B cell (primary cell): ENCODE measurements at regions not wholly inside any gene's neighbourhood (a gene's known extent, or its start where the extent isn't known, plus 50 kb on each side); places are given as distances from the start of the nearest gene placed in this dataset.

Experiments used
- ATAC-seq: fragments of 200-7000 bp; cut with Tn5 transposase; one replicate; pipeline ENCODE4 v1.10.0; 2021; ENCODE audit warnings: low read depth, mild to moderate bottlenecking, moderate number of reproducible peaks, moderate library complexity
- CTCF ChIA-PET: fragments of 350-600 bp; sonication (Branson Sonifier 250); formaldehyde crosslinking; loops from one replicate; lab custom pipeline; 2021; ENCODE audit warnings: antibody characterized with exemption, inconsistent platforms; lab: Charles Lee
- POLR2A ChIA-PET: fragments of 350-600 bp; sonication (Branson Sonifier 250); formaldehyde crosslinking; loops from one replicate; lab custom pipeline; 2021; ENCODE audit warnings: antibody characterized with exemption; lab: Charles Lee
- DNase-seq: peaks from one replicate; pipeline ENCODE4 v3.0.0; 2013
- H2AFZ ChIP-seq: 2 replicates; pipeline ENCODE4 v1.6.1; 2012; ENCODE audit warnings: mild to moderate bottlenecking, low read depth, low read length; ENCODE audit not compliant: insufficient read depth, poor library complexity, severe bottlenecking
- H3K27ac ChIP-seq, 2 donors: 1 replicate in 1 of 2; 2 replicates in 1 of 2; pipeline ENCODE4 v1.5.1; 2012 to 2013; ENCODE audit warnings: low read length in 2 of 2, mild to moderate bottlenecking in 2 of 2, moderate library complexity in 1 of 2
- H3K27me3 ChIP-seq, 4 experiments: fragments of 200-600 bp in 1 of 4; sonication (generic) in 1 of 4; replicated peaks in 1 of 4; 1 replicate in 2 of 4; 2 replicates in 2 of 4; pipeline versions ENCODE4 v1.6.1 to v1.7.0; 2013 to 2016; ENCODE audit warnings: low read length in 3 of 4, mild to moderate bottlenecking in 2 of 4, mixed read lengths in 1 of 4, moderate library complexity in 1 of 4; ENCODE audit not compliant: insufficient read depth in 4 of 4, control insufficient read depth in 3 of 4; ENCODE audit errors: control extremely low read depth in 1 of 4
- H3K36me3 ChIP-seq, 2 experiments: replicated peaks in 1 of 2; 1 replicate in 1 of 2; 2 replicates in 1 of 2; pipeline versions ENCODE4 v1.6.1 to v1.7.1; 2013; ENCODE audit warnings: low read length in 1 of 2; ENCODE audit not compliant: insufficient read depth in 2 of 2, control insufficient read depth in 1 of 2; ENCODE audit errors: control extremely low read depth in 1 of 2, extremely low read depth in 1 of 2
- H3K4me1 ChIP-seq, 2 donors: fragments of 200-600 bp in 1 of 2; sonication (generic) in 1 of 2; 1 replicate in 1 of 2; 2 replicates in 1 of 2; pipeline versions ENCODE4 v1.5.1 to v1.6.1; 2013 to 2017; ENCODE audit warnings: low read length in 2 of 2; ENCODE audit not compliant: control insufficient read depth in 2 of 2, insufficient read depth in 2 of 2
- H3K4me2 ChIP-seq: replicated peaks from 2 replicates; pipeline ENCODE3; 2012; ENCODE audit warnings: mild to moderate bottlenecking, low read depth, low read length; ENCODE audit not compliant: poor library complexity, severe bottlenecking
- H3K4me3 ChIP-seq, 5 experiments: fragments of 200-600 bp in 1 of 5; sonication (generic) in 1 of 5; 1 replicate in 3 of 5; 2 replicates in 2 of 5; pipeline versions ENCODE4 v1.5.1 to v1.7.0; 2011 to 2016; ENCODE audit warnings: low read length in 4 of 5, mild to moderate bottlenecking in 4 of 5, low read depth in 2 of 5, control low read depth in 1 of 5, moderate library complexity in 1 of 5; ENCODE audit not compliant: insufficient read depth in 1 of 5; ENCODE audit errors: control extremely low read depth in 1 of 5, extremely low read depth in 1 of 5
- H3K79me2 ChIP-seq: fragments of 200-600 bp; sonication (generic); one replicate; pipeline ENCODE4 v1.6.0; 2016; ENCODE audit warnings: low read length; ENCODE audit not compliant: control insufficient read depth, insufficient read depth
- H3K9ac ChIP-seq: fragments of 200-600 bp; sonication (generic); 2 replicates; pipeline ENCODE4 v1.6.1; 2017; ENCODE audit warnings: mild to moderate bottlenecking, low read length, moderate library complexity
- H3K9me3 ChIP-seq, 3 donors: one replicate each; pipeline versions ENCODE4 v1.6.1 to v1.7.1; 2013; ENCODE audit warnings: low read length in 2 of 3; ENCODE audit not compliant: control insufficient read depth in 2 of 3, insufficient read depth in 1 of 3; ENCODE audit errors: control extremely low read depth in 1 of 3
- H4K20me1 ChIP-seq: 2 replicates; pipeline ENCODE4 v1.6.0; 2012; ENCODE audit warnings: mild to moderate bottlenecking, low read length; ENCODE audit not compliant: insufficient read depth, control insufficient read depth, poor library complexity, severe bottlenecking
- H3K27ac Mint-ChIP-seq: one replicate; pipeline ENCODE4 v1.8.0; 2021; ENCODE audit warnings: mixed read lengths
- H3K27me3 Mint-ChIP-seq: one replicate; pipeline ENCODE4 v1.8.0; 2021; ENCODE audit warnings: mixed read lengths
- H3K4me1 Mint-ChIP-seq: one replicate; pipeline ENCODE4 v1.8.0; 2021; ENCODE audit warnings: mixed read lengths
- H3K4me3 Mint-ChIP-seq: one replicate; pipeline ENCODE4 v1.8.0; 2021; ENCODE audit warnings: mixed read lengths
- H3K9me3 Mint-ChIP-seq: one replicate; pipeline ENCODE4 v1.8.0; 2022; ENCODE audit warnings: mixed read lengths; ENCODE audit not compliant: insufficient read depth
- CTCF ChIP-seq: fragments of 200-600 bp; IDR thresholded peaks from one replicate; pipeline ENCODE4 v1.8.0; 2022; ENCODE audit warnings: antibody characterized with exemption, mild to moderate bottlenecking
- EZH2 ChIP-seq: IDR thresholded peaks from 2 replicates; pipeline ENCODE4 v1.6.1; 2012; ENCODE audit warnings: borderline replicate concordance, low read depth, mild to moderate bottlenecking, moderate library complexity, low read length; ENCODE audit not compliant: insufficient read depth, poor library complexity, severe bottlenecking
- WGBS: methylation state at CpG from one replicate; pipeline ENCODE4 v1.1.5; 2013; ENCODE audit warnings: missing lambda C conversion rate; ENCODE audit not compliant: insufficient coverage; 5-methylcytosine and 5-hydroxymethylcytosine counted together
- intact Hi-C: fragments of 100-400 bp; cut with micrococcal nuclease; formaldehyde crosslinking; loops from one replicate; pipeline ENCODE4 v1.10.0; 2022

- ChIA-PET CTCF (no interaction called here), POLR2A (no interaction called here)
- TF ChIP-seq CTCF (no peak), EZH2 (no peak)
- H2AFZ ChIP-seq = no peak overlapping the region
- no peaks in the 10 kb centered on the region for H3K27me3 Mint-ChIP-seq
- no peaks in the 10 kb centered on the region for H4K20me1 ChIP-seq
- H3K36me3 ChIP-seq = no peaks in the 10 kb centered on the region
- H3K27me3 ChIP-seq = no peaks in the 10 kb centered on the region
- H3K9ac ChIP-seq = no peak overlapping the region
- H3K9me3 ChIP-seq = no peaks in the 10 kb centered on the region
- no peak for ATAC-seq
- H3K27ac Mint-ChIP-seq = no peak overlapping the region
- DNase-seq = no peak
- H3K4me3 ChIP-seq = no peak overlapping the region
- no peak overlapping the region for H3K27ac ChIP-seq
- H3K79me2 ChIP-seq = no peaks in the 10 kb centered on the region
- intact Hi-C loops = no loop called here
- no peaks in the 10 kb centered on the region for H3K4me1 Mint-ChIP-seq
- H3K4me2 ChIP-seq = no peak overlapping the region
- no peaks in the 10 kb centered on the region for H3K9me3 Mint-ChIP-seq
- no peak overlapping the region for H3K4me3 Mint-ChIP-seq
- H3K4me1 ChIP-seq = no peaks in the 10 kb centered on the region
- WGBS = no CpG with 5 or more reads among the region's 1 CpG
Measured at GRCh38 chr18:61669320-61669719, 223.5 kb downstream of the RNF152 start.

DNA sequence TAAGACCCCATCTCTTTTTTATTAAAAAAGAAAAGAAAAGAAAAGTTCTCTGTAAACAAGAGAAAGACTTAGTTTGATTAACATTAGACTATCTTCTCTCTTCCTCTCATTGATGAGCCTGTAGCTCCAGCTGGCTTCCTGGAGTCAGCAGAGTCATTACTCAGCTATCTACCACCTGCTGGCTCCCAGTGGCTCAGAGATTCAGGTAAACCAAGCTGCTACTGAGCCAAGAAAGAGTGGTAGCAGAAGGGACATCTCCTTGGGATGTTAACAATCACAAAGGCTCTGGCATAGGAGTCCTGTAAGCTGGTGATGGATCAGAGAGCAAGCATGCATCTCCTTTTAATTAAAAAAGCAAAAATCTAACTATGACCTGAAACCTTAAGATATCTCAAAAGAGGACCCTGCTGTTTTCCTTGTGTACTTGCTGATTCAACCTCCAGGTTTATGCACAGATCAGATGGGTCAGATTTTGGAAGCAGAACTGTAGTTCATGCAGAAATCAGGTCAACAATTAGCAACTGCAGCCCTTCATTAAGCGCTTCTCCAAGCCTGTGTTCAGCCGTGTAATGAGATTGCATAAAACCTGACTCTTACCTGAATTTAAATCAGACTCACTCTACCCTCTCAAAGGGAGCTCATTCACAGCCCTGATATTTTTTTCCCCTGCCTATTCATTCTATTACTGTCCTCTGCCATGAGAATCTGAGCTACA, 225.8 kb downstream of the RNF152 start:
- ATAC-seq (no peak), DNase-seq (no peak)
- Histone ChIP-seq H3K27me3 (no peaks in the 10 kb centered on the region), H3K4me1 (no peaks in the 10 kb centered on the region), H3K4me3 (no peak overlapping the region), H3K9ac (no peak overlapping the region), H3K36me3 (no peaks in the 10 kb centered on the region), H3K4me2 (no peak overlapping the region), H3K79me2 (no peaks in the 10 kb centered on the region), H2AFZ (no peak overlapping the region), H3K27ac (no peak overlapping the region), H4K20me1 (no peaks in the 10 kb centered on the region), H3K9me3 (peaks cover 0 to 1% (median 0%) of the 10 kb centered on the region in 3 donors)
- Mint-ChIP-seq H3K4me3 (no peak overlapping the region), H3K27me3 (peaks cover 3% of the 10 kb centered on the region), H3K9me3 (no peaks in the 10 kb centered on the region), H3K27ac (no peak overlapping the region), H3K4me1 (no peaks in the 10 kb centered on the region)
- TF ChIP-seq CTCF (no peak), EZH2 (no peak)
- ChIA-PET CTCF (no interaction called here), POLR2A (no interaction called here)
- 92% methylated on average over 2 of the region's 2 CpGs for WGBS
- intact Hi-C loops = no loop called here
